Caco-2 (cell line): ENCODE measurements at regions not wholly inside any gene's neighbourhood (a gene's known extent, or its start where the extent isn't known, plus 50 kb on each side); places are given as distances from the start of the nearest gene placed in this dataset.

ENCODE experiments used
- BruUV-seq: library from RNA; stranded (reverse); fragments of 400-500 nt; replicated peaks from 2 replicates; lab custom pipeline; 2021; lab: Mats Ljungman, UMichigan
- CTCF ChIA-PET: fragments of 300-600 bp; sonication (Branson Sonifier 250); formaldehyde crosslinking; loops from one replicate; lab custom pipeline; 2022; ENCODE audit warnings: antibody characterized with exemption; lab: Charles Lee
- POLR2A ChIA-PET: fragments of 300-600 bp; sonication (Branson Sonifier 250); formaldehyde crosslinking; loops from one replicate; lab custom pipeline; 2022; ENCODE audit warnings: antibody characterized with exemption; lab: Charles Lee
- DNase-seq, 2 experiments: peaks; one replicate each; pipeline versions ENCODE4 v3.0.0 to v3.0.0-alpha.2; 2020 to 2022
- H3K27me3 ChIP-seq: replicated peaks from 2 replicates; pipeline ENCODE4 v1.6.0; 2011; ENCODE audit warnings: low read length; ENCODE audit not compliant: control insufficient read depth, insufficient read depth
- H3K36me3 ChIP-seq: 2 replicates; pipeline ENCODE4 v1.5.1; 2011; ENCODE audit warnings: low read length; ENCODE audit not compliant: control insufficient read depth, insufficient read depth
- H3K4me1 ChIP-seq: fragments of 250-450 bp; sonication (Bioruptor Pico); 2 replicates; pipeline ENCODE4 v1.5.1; 2020; ENCODE audit warnings: mild to moderate bottlenecking
- H3K4me3 ChIP-seq: 2 replicates; pipeline ENCODE4 v1.5.1; 2011; ENCODE audit warnings: low read depth, mild to moderate bottlenecking, control low read depth, low read length
- H3K9me3 ChIP-seq: fragments of 250-450 bp; sonication (Bioruptor Pico); 2 replicates; pipeline ENCODE4 v1.5.1; 2020; ENCODE audit warnings: mild to moderate bottlenecking, moderate library complexity
- H3K27ac Mint-ChIP-seq: one replicate; pipeline ENCODE4 v1.8.0; 2022; ENCODE audit warnings: mixed read lengths; ENCODE audit not compliant: unreplicated experiment
- H3K27me3 Mint-ChIP-seq: one replicate; pipeline ENCODE4 v1.8.0; 2022; ENCODE audit warnings: mixed read lengths; ENCODE audit not compliant: insufficient read depth, unreplicated experiment
- H3K36me3 Mint-ChIP-seq: one replicate; pipeline ENCODE4 v1.8.0; 2022; ENCODE audit warnings: mild to moderate bottlenecking, mixed read lengths; ENCODE audit not compliant: insufficient read depth, unreplicated experiment
- H3K4me1 Mint-ChIP-seq: one replicate; pipeline ENCODE4 v1.8.0; 2022; ENCODE audit warnings: low read depth, mixed read lengths; ENCODE audit not compliant: unreplicated experiment
- H3K4me3 Mint-ChIP-seq: one replicate; pipeline ENCODE4 v1.8.0; 2022; ENCODE audit warnings: mild to moderate bottlenecking, moderate library complexity, mixed read lengths; ENCODE audit not compliant: unreplicated experiment
- H3K9me3 Mint-ChIP-seq: one replicate; pipeline ENCODE4 v1.8.0; 2022; ENCODE audit warnings: mixed read lengths; ENCODE audit not compliant: unreplicated experiment
- CTCF ChIP-seq, 2 experiments: fragments of 200-600 bp in 1 of 2; IDR thresholded peaks; 1 replicate in 1 of 2; 2 replicates in 1 of 2; pipeline versions ENCODE4 v1.5.1 to v1.8.0; 2011 to 2022; ENCODE audit warnings: antibody characterized with exemption in 1 of 2, control low read depth in 1 of 2, inconsistent platforms in 1 of 2, low read depth in 1 of 2, low read length in 1 of 2, mild to moderate bottlenecking in 1 of 2, moderate library complexity in 1 of 2; ENCODE audit not compliant: insufficient read depth in 1 of 2, severe bottlenecking in 1 of 2, unreplicated experiment in 1 of 2
- intact Hi-C: fragments of 100-400 bp; cut with micrococcal nuclease; formaldehyde crosslinking; loops from one replicate; pipeline ENCODE4 v1.10.0; 2022; ENCODE audit not compliant: unreplicated experiment

- Histone ChIP-seq H3K9me3 (peaks cover 10% of the 10 kb centered on the region), H3K36me3 (no peaks in the 10 kb centered on the region), H3K4me3 (no peak overlapping the region), H3K27me3 (no peaks in the 10 kb centered on the region), H3K4me1 (no peaks in the 10 kb centered on the region)
- no peak for TF ChIP-seq CTCF (IDR thresholded peaks at IDR 0.05; ENCODE audit: insufficient read depth in 1 of 2, low read depth in 1 of 2, low read length in 1 of 2, severe bottlenecking in 1 of 2, unreplicated experiment in 1 of 2)
- H3K4me3 Mint-ChIP-seq, result no peak overlapping the region
- no peaks in the 10 kb centered on the region for H3K36me3 Mint-ChIP-seq
- no peaks in the 10 kb centered on the region for H3K27me3 Mint-ChIP-seq
- no peaks in the 10 kb centered on the region for H3K4me1 Mint-ChIP-seq
- H3K27ac Mint-ChIP-seq, result no peak overlapping the region
- DNase-seq, result no peak
- intact Hi-C loops, result no loop called here
- ChIA-PET POLR2A (no interaction called here), CTCF (no interaction called here)
- no TSS peak for BruUV-seq
- H3K9me3 Mint-ChIP-seq, result peaks cover 23% of the 10 kb centered on the region
Observed at GRCh38 chr5:103721183-103721582, 158.6 kb upstream of the NUDT12 start.

- intact Hi-C loops, result no loop called here
- H3K36me3 ChIP-seq, result no peaks in the 10 kb centered on the region
- H3K9me3 ChIP-seq, result peaks cover 10% of the 10 kb centered on the region
- POLR2A ChIA-PET, result no interaction called here
- H3K36me3 Mint-ChIP-seq, result no peaks in the 10 kb centered on the region
- no peaks in the 10 kb centered on the region for H3K27me3 Mint-ChIP-seq
- H3K27me3 ChIP-seq, result no peaks in the 10 kb centered on the region
- H3K27ac Mint-ChIP-seq, result no peak overlapping the region
- peaks cover 15% of the 10 kb centered on the region for H3K9me3 Mint-ChIP-seq
- no peaks in the 10 kb centered on the region for H3K4me1 Mint-ChIP-seq
- no peak overlapping the region for H3K4me3 ChIP-seq
- CTCF ChIA-PET, result no interaction called here
- no peak for TF ChIP-seq CTCF (IDR thresholded peaks at IDR 0.05; ENCODE audit: insufficient read depth in 1 of 2, low read depth in 1 of 2, low read length in 1 of 2, severe bottlenecking in 1 of 2, unreplicated experiment in 1 of 2)
- no peaks in the 10 kb centered on the region for H3K4me1 ChIP-seq
- BruUV-seq, result no TSS peak
- no peak overlapping the region for H3K4me3 Mint-ChIP-seq
- no peak for DNase-seq
Observed at GRCh38 chr5:103718108-103718507, 155.5 kb upstream of the NUDT12 start.

GRCh38 chr5:103708601-103709000, 146.0 kb upstream of the NUDT12 start:
- Mint-ChIP-seq H3K36me3 (no peaks in the 10 kb centered on the region), H3K27me3 (no peaks in the 10 kb centered on the region), H3K4me1 (no peaks in the 10 kb centered on the region), H3K4me3 (no peak overlapping the region), H3K27ac (no peak overlapping the region), H3K9me3 (no peaks in the 10 kb centered on the region)
- no peak for DNase-seq
- intact Hi-C loops, result no loop called here
- ChIA-PET POLR2A (no interaction called here), CTCF (no interaction called here)
- Histone ChIP-seq H3K36me3 (no peaks in the 10 kb centered on the region), H3K4me3 (no peak overlapping the region), H3K27me3 (no peaks in the 10 kb centered on the region), H3K9me3 (no peaks in the 10 kb centered on the region), H3K4me1 (no peaks in the 10 kb centered on the region)
- BruUV-seq, result no TSS peak
- TF ChIP-seq CTCF (IDR thresholded peaks at IDR 0.05; ENCODE audit: insufficient read depth in 1 of 2, low read depth in 1 of 2, low read length in 1 of 2, severe bottlenecking in 1 of 2, unreplicated experiment in 1 of 2), result no peak
